ENCODE measurements at regions not wholly inside any gene's neighbourhood (a gene's known extent, or its start where the extent isn't known, plus 50 kb on each side); places are given as distances from the start of the nearest gene placed in this dataset.

GRCh38 chr9:117800389-117800788 lies 96.2 kb downstream of the TLR4 start:
- TF ChIP-seq POLR2AphosphoS5 (IDR thresholded peaks at IDR 0.05; ENCODE audit: borderline replicate concordance, low read depth, low read length) (no peak), FOXP2 (optimal IDR thresholded peaks at IDR 0.05; ENCODE audit: control extremely low read depth, extremely low read length, insufficient read depth) (no peak), EZH2 (IDR thresholded peaks at IDR 0.05) (no peak)

Data from SK-N-MC (cell line).